NT2/D1 (cell line): ENCODE measurements at regions not wholly inside any gene's neighbourhood (a gene's known extent, or its start where the extent isn't known, plus 50 kb on each side); places are given as distances from the start of the nearest gene placed in this dataset.

Experiments
- SUZ12 ChIP-seq: IDR thresholded peaks from 2 replicates; pipeline ENCODE4 v1.6.1; 2011; ENCODE audit not compliant: insufficient read length, insufficient read depth; ENCODE audit errors: extremely low read depth
- YY1 ChIP-seq: IDR thresholded peaks from 2 replicates; pipeline ENCODE4 v1.6.1; 2011; ENCODE audit not compliant: insufficient read length, insufficient read depth
- ZNF274 ChIP-seq: IDR thresholded peaks from 2 replicates; pipeline ENCODE4 v1.6.1; 2011; ENCODE audit warnings: mild to moderate bottlenecking, low read depth, low read length

DNA sequence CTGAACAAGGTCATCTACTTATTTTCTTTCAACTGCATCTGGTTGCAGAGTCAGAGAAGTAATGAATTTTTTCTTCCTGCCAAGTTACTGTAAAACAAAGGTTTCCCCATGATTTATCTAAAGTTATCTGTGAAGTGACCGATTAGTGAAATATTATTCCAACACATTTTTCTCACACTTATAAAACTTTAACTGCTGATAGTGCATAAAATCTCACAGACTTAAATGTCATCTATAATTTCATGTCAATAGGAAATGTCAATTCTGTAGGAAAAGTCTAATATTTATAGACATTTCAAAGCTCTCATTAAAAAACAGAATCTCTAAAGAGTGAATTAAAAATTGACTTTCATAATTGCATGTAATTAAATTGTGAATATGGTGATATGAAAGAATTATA is 397.2 kb downstream of the SLITRK1 start:
- TF ChIP-seq YY1 = no peak
- no peak for TF ChIP-seq ZNF274
- no peak for TF ChIP-seq SUZ12
